HK-2 (cell line): ENCODE measurements at regions not wholly inside any gene's neighbourhood (a gene's known extent, or its start where the extent isn't known, plus 50 kb on each side); places are given as distances from the start of the nearest gene placed in this dataset.
"Not testable (repeated sequence)": the region's sequence is repeated elsewhere in the genome, so short reads cannot be mapped to it uniquely, and the experiment has no call there.

Experiments used
- DNase-seq: peaks from one replicate; pipeline ENCODE4 v3.0.0-alpha.2; 2018; ENCODE audit not compliant: unreplicated experiment

DNA sequence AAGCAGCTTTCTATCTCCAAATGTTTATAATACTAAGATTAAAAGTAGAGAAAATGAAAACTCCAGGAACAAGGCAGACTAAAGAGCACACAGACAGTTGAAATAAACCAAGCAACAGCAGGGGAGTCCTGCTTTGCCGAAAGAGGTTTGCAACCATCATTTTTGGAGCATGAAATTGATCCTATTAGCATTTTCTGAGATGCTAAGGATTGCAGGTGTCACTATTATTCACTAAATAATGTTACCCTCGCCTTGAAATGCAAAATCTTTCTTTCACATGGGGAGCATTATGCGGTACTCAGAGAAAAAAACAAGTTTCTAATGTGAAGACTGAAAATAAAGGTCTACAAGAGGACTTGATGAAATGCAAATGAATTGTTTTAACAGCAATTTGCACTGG is 81.7 kb upstream of the DNAJC10 start:
- DNase-seq: no peak

DNA sequence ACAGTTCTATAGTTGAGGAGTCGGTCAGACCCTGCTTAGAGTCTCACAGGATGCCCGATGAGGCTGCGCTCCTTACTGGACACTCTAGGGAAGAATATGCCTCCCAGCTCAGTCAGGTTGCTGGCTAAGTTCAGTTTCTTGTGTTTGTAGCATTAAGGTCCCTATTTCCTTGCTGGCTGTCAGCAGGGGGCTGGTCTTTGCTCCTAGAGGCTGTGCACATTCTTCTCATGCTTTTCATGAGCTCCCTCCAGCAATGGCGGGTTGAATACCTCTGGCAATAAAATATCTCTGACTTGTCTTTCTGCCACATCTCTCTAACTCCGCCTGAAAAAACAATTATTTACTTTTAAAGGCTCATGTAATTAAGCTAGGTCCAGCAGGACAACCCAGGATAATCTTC is 79.4 kb upstream of the DNAJC10 start:
- DNase-seq: no peak

DNA sequence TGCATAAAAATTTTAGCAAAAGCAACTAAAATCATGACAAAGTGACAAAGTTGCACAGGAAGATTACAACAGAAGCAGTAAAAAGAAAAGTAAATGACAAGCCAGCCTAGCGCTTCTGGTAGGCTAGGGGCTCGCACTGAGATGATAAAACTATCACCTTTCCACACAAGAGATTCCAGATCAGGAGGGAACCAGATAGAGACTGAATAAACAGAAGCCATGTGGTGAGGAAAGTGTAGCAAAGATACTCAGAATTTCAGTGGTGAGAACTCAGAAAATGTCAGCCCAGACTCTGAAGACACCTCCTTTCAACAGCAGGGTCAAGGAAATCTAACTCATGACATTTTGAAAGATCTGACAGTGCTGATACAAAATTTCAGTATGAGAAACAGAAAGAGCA is 77.4 kb upstream of the DNAJC10 start:
- no peak for DNase-seq

DNA sequence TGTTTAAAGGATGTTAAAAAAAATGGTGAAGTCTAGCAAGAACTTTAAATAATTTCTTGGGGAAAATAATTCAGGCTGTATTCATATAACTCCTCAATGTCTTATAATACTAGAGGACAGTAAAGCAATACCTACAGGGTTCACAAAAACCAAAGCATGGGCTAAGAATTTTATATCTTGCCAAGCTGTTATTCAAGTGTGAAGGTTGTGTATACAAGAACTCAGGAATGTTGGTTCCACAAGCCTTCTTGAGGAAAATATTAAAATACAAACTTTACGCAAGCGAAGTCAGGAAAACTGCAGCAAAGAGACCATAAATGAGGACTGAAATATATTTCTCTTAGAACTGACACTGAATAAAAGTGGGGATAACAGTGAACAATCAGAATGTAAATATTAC is 76.1 kb upstream of the DNAJC10 start:
- no peak for DNase-seq

DNA sequence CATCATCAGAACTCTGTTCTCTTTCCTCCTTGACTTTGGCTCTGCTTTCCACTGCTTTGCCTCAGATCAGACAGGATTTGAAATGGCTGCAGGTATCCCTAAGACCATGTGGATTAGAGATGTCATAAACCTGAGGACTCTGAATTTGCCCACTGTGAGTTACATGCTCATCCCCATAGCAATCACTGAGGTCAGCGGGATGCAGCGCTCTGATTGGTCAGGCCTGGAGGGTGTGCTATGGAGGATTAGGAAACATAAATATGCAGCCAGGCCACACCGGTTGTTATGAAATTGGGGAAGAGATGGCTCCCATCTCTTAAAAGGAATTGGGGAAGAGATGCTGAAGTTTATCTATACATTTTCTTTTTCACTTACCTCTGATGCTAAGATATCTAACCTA is 73.7 kb upstream of the DNAJC10 start:
- peak; percentile 27 for DNase-seq

DNA sequence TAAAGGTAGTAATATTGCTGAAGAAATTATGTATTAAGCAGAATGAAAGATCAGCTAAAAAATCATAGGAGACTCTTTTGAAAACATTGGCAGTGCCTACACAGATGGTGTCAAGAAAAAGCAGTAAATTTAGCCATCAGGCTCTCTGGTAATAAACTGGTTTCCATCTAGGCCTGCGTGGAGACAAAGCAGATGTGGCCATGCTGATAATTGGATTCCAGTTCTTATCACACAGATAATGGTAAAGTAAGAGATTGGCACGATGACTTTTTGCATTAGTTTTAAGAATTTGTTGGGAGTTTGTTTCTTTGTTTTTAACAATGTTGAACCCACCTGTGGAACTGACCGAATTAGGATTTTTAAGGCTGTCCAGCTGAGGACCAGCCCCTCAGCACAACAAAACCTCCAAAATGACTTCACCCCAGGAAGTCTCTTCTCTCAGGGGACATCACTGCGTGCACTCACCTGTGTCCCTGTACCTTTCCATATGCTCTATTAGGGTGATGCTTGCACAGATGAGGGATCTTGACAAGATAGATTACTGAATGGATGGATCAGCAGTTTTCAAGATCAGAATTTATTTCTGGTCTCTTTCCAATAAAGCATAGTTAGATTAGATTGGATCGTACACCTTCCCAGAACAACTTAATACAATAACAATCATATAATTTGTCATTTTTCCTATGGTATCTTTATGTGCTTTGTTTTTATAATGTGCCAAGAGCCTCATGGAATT is 69.1 kb upstream of the DNAJC10 start:
- DNase-seq: no peak

DNA sequence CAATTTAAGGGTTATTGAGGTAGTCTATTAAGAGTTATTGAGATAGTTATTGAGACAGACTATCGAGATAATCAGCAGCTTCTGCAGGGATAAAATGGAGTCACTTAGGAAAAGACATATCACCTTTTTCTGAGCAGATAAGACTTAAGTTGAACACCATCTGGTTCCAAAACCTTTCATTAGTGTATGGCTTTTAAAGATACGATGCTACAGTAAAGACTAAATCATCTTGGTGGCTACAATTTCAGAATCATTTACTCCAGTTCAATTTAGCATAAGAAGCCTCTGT is 68.6 kb upstream of the DNAJC10 start:
- DNase-seq: no peak

DNA sequence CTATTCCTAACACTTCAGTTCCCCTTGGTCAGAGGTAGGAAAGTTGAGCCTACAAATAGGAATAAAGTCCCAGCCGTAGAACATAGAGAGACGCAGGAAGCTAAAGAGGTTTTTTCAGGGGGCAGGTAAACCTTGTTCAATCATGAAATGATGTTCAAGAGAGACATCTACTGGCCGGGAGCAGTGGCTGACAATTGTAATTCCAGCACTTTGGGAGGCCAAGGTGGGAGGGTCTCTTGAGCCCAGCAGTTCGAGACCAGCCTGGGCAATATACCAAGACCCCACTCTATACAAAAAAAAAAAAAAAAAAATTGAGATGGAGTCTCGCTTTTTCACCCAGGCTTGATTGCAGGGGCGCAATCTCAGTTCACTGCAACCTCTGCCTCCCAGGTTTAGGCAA is 66.7 kb upstream of the DNAJC10 start:
- DNase-seq: peak; percentile 20

DNA sequence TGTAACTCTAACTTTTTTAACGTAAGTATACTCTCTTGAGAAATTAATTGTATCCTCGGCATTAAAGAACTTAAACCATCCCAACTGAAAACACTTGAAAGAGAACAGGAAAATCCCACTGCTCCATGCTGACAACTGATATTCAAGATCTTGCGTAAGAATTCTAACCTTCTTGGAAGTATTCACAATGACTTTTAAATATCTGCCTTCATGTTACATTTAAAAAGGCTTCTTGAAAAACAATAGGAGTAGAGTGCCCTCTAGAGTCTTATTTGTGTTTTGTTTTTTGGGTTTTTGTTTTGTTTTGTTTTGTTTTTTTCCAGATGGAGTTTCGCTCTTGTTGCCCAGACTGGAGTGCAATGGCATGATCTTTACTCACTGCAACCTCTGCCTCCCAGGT is 65.4 kb upstream of the DNAJC10 start:
- no peak for DNase-seq

DNA sequence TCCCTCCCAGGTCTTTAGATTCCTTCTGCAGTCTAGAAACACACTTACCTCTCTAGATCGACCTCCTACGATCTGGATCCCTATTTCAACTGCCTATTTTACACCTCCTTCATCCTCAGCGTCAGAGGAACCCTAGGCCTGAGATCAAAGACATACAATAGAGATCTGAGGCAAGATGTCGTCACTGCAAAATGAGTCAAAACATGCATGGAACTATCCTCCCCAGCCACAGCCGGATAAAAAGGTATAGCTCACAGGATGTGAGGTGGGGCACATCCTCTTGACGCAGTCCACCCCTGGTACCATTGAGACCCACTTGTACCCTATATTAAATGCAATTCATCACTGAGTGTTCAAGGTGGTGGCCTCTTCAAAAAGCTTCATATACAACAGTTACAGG is 63.7 kb upstream of the DNAJC10 start:
- no peak for DNase-seq

DNA sequence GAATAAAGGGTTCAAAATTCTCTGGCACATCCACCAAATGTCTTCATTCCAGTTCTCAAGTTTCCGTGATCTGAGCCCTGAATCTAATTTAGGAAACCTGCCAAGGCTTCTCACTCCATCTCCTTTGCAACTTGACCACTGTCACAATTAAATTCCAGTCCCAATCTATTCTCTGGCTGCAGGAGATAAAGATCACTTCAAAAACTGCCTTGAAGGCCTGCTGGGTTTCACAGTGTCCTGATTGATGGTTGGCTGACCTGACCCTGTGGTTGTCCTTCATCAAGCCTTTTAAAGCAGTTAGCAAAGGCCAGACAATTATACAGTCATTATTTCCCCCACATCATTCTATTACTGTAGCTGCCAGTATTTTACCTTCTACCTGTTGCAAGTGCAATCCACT is 60.3 kb upstream of the DNAJC10 start:
- no peak for DNase-seq

DNA sequence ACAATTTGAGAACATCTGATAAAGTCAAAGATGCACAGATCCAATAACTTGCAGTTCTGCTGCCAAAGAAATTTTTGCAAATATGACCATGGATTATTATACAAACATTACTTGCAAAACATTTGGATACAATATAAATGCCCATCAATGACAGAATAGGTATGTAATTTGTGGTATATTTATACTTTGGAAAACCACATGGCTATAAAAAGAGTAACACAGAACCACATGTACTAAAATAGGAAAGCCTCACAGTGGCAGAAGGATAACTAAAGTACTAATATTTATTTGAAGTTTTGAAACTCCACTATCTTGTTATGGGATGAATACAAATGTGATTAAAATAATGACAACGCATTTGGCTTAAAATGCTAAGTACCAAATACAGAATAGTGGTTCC is 51.8 kb upstream of the DNAJC10 start:
- DNase-seq: no peak

DNA sequence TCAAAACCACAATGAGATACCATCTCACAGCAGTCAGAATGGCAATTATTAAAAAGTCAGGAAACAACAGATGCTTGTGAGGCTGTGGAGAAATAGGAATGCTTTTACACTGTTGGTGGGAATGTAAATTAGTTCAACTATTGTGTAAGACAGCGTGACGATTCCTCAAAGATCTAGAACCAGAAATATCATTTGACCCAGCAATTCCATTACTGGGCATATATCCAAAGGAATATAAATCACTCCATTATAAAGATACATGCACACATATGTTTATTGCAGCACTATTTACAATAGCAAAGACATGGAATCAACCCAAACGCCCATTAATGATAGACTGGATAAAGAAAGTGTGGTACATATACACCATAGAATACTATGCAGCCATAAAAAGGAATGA is 50.6 kb upstream of the DNAJC10 start:
- not testable (repeated sequence) for DNase-seq
